H1 (cell line): ENCODE measurements at regions not wholly inside any gene's neighbourhood (a gene's known extent, or its start where the extent isn't known, plus 50 kb on each side); places are given as distances from the start of the nearest gene placed in this dataset.

ENCODE experiments used
- CHD7 ChIP-seq: fragments of 300-600 bp; sonication (generic); IDR thresholded peaks from 2 replicates; pipeline ENCODE4 v1.7.1; 2012; ENCODE audit warnings: low read length, moderate library complexity, mild to moderate bottlenecking, inconsistent platforms; ENCODE audit not compliant: insufficient replicate concordance
- GTF2F1 ChIP-seq: IDR thresholded peaks from 2 replicates; pipeline ENCODE4 v1.6.1; 2012; ENCODE audit warnings: low read depth, low read length, improper control_type of control experiment, borderline replicate concordance
- MAFK ChIP-seq: IDR thresholded peaks from 2 replicates; pipeline ENCODE4 v1.6.1; 2012; ENCODE audit warnings: low read depth, mild to moderate bottlenecking, improper control_type of control experiment, low read length
- SIRT6 ChIP-seq: IDR thresholded peaks from one replicate; pipeline ENCODE4 v1.7.1; 2012; ENCODE audit warnings: low read length, inconsistent platforms

GRCh38 chr1:157288006-157288405, 149.8 kb upstream of the ETV3 start (continued):
- TF ChIP-seq CHD7, result no peak
- no peak for TF ChIP-seq MAFK
- no peak for TF ChIP-seq GTF2F1
- no peak for TF ChIP-seq SIRT6
